Panc1 (cell line): ENCODE measurements at regions not wholly inside any gene's neighbourhood (a gene's known extent, or its start where the extent isn't known, plus 50 kb on each side); places are given as distances from the start of the nearest gene placed in this dataset.

Experiments used
- ATAC-seq: fragments of 200-7000 bp; cut with Tn5 transposase; 2 replicates; pipeline ENCODE4 v1.9.1; 2020; ENCODE audit warnings: mild to moderate bottlenecking, moderate library complexity
- BruUV-seq: library from RNA; stranded (reverse); fragments of 400-500 nt; replicated peaks from 2 replicates; lab custom pipeline; 2021; lab: Mats Ljungman, UMichigan
- CTCF ChIA-PET: fragments of 300-600 bp; sonication (Branson Sonifier 250); formaldehyde crosslinking; loops from one replicate; lab custom pipeline; 2022; ENCODE audit warnings: antibody characterized with exemption; lab: Charles Lee
- POLR2A ChIA-PET: fragments of 300-600 bp; sonication (Branson Sonifier 250); formaldehyde crosslinking; loops from one replicate; lab custom pipeline; 2022; ENCODE audit warnings: antibody characterized with exemption; lab: Charles Lee
- DNase-seq: peaks from one replicate; pipeline ENCODE4 v3.0.0-alpha.2; 2010; ENCODE audit warnings: low read depth, low spot score
- H3K27ac ChIP-seq: 2 replicates; pipeline ENCODE4 v1.5.1; 2011; ENCODE audit warnings: mild to moderate bottlenecking, low read length, inconsistent platforms
- H3K27me3 ChIP-seq: fragments of 200-500 bp; sonication (Bioruptor generic); 2 replicates; pipeline ENCODE4 v1.6.0; 2014; ENCODE audit warnings: low read length, inconsistent platforms; ENCODE audit not compliant: control insufficient read depth, insufficient read depth
- H3K36me3 ChIP-seq: fragments of 200-500 bp; sonication (Bioruptor generic); 2 replicates; pipeline ENCODE4 v1.5.1; 2014; ENCODE audit warnings: inconsistent platforms, mild to moderate bottlenecking, low read length, moderate library complexity; ENCODE audit not compliant: control insufficient read depth, insufficient read depth
- H3K4me1 ChIP-seq: 2 replicates; pipeline ENCODE4 v1.5.1; 2011; ENCODE audit warnings: inconsistent platforms, mild to moderate bottlenecking, low read length, moderate library complexity; ENCODE audit not compliant: control insufficient read depth, insufficient read depth
- H3K4me3 ChIP-seq, 2 experiments: 2 replicates each; pipeline ENCODE4 v1.5.1; 2011 to 2012; ENCODE audit warnings: low read depth in 2 of 2, low read length in 2 of 2, mild to moderate bottlenecking in 2 of 2, inconsistent platforms in 1 of 2, moderate library complexity in 1 of 2
- H3K9me3 ChIP-seq: fragments of 200-500 bp; sonication (Bioruptor generic); 2 replicates; pipeline ENCODE4 v1.5.1; 2014; ENCODE audit warnings: low read depth, mild to moderate bottlenecking, inconsistent platforms, low read length, moderate library complexity; ENCODE audit not compliant: control insufficient read depth, insufficient read depth
- CTCF ChIP-seq: fragments of 450-650 bp; IDR thresholded peaks from 2 replicates; pipeline ENCODE4 v1.5.1; 2017; ENCODE audit warnings: mild to moderate bottlenecking
- POLR2AphosphoS5 ChIP-seq: IDR thresholded peaks from 2 replicates; pipeline ENCODE4 v1.6.1; 2012; ENCODE audit warnings: mild to moderate bottlenecking, low read depth, low read length, moderate library complexity
- REST ChIP-seq, 2 experiments: IDR thresholded peaks; 2 replicates each; pipeline ENCODE4 v1.6.1; 2011 to 2012; ENCODE audit warnings: low read depth in 2 of 2, control low read depth in 1 of 2, low read length in 1 of 2, mild to moderate bottlenecking in 1 of 2, moderate library complexity in 1 of 2; ENCODE audit not compliant: insufficient read depth in 1 of 2
- SIN3A ChIP-seq: IDR thresholded peaks from 2 replicates; pipeline ENCODE4 v1.6.1; 2012; ENCODE audit warnings: low read depth, mild to moderate bottlenecking, low read length, moderate library complexity, borderline replicate concordance; ENCODE audit not compliant: insufficient read depth
- TCF7L2 ChIP-seq: IDR thresholded peaks from 2 replicates; pipeline ENCODE4 v1.6.1; 2011; ENCODE audit warnings: mild to moderate bottlenecking, low read depth, low read length, inconsistent platforms
- in situ Hi-C: cut with HindIII; loops from 2 replicates; pipeline ENCODE4 v1.10.0; 2016; ENCODE audit warnings: low sequenced_read_pairs, low pct_unique_long_range_greater_than_20kb
- intact Hi-C: fragments of 100-400 bp; cut with micrococcal nuclease; formaldehyde crosslinking; loops from one replicate; pipeline ENCODE4 v1.10.0; 2022; ENCODE audit not compliant: unreplicated experiment

GRCh38 chr6:71556141-71556540 is 267.5 kb downstream of the OGFRL1 start:
- ChIA-PET CTCF (no interaction called here), POLR2A (no interaction called here)
- ATAC-seq (no peak), DNase-seq (no peak)
- Histone ChIP-seq H3K4me3 (no peak overlapping the region), H3K4me1 (no peaks in the 10 kb centered on the region), H3K27me3 (no peaks in the 10 kb centered on the region), H3K36me3 (no peaks in the 10 kb centered on the region), H3K9me3 (0 out of 2 replicates have a peak, but pooled peaks cover 4% of the 10 kb centered on the region), H3K27ac (no peak overlapping the region)
- intact Hi-C loops = no loop called here
- TF ChIP-seq POLR2AphosphoS5 (no peak), REST (IDR thresholded peaks at IDR 0.05; ENCODE audit: insufficient read depth in 1 of 2, low read depth in 2 of 2, low read length in 1 of 2) (no peak), SIN3A (no peak), TCF7L2 (no peak), CTCF (no peak)
- in situ Hi-C loops = no loop called here
- BruUV-seq = no TSS peak

GRCh38 chr6:71558974-71559373 is 270.4 kb downstream of the OGFRL1 start:
- no peak overlapping the region for H3K27ac ChIP-seq
- DNase-seq (no peak), ATAC-seq (no peak)
- in situ Hi-C loops = no loop called here
- no peaks in the 10 kb centered on the region for H3K27me3 ChIP-seq
- intact Hi-C loops = no loop called here
- no TSS peak for BruUV-seq
- 0 out of 2 replicates have a peak, but pooled peaks cover 4% of the 10 kb centered on the region for H3K9me3 ChIP-seq
- H3K4me1 ChIP-seq = no peaks in the 10 kb centered on the region
- H3K4me3 ChIP-seq = no peak overlapping the region
- POLR2A ChIA-PET = no interaction called here
- CTCF ChIA-PET = no interaction called here
- no peak for TF ChIP-seq SIN3A
- TF ChIP-seq CTCF = no peak
- no peak for TF ChIP-seq REST (IDR thresholded peaks at IDR 0.05; ENCODE audit: insufficient read depth in 1 of 2, low read depth in 2 of 2, low read length in 1 of 2)
- no peak for TF ChIP-seq POLR2AphosphoS5
- no peak for TF ChIP-seq TCF7L2
- H3K36me3 ChIP-seq = no peaks in the 10 kb centered on the region
